HEK293T (cell line): ENCODE measurements at regions not wholly inside any gene's neighbourhood (a gene's known extent, or its start where the extent isn't known, plus 50 kb on each side); places are given as distances from the start of the nearest gene placed in this dataset.

Experiments
- CTCF ChIA-PET: fragments of 350-600 bp; formaldehyde crosslinking; extraction: SDS; loops from one replicate; lab custom pipeline; 2021; ENCODE audit warnings: antibody characterized with exemption, inconsistent platforms; lab: Yijun Ruan, JAX
- POLR2A ChIA-PET: fragments of 350-600 bp; formaldehyde crosslinking; extraction: SDS; loops from one replicate; lab custom pipeline; 2020; ENCODE audit warnings: antibody characterized with exemption, inconsistent platforms; lab: Yijun Ruan, JAX
- DNase-seq: peaks from one replicate; pipeline ENCODE4 v3.0.0; 2012; ENCODE audit warnings: mixed read lengths; ENCODE audit errors: extremely low spot score
- ARNT ChIP-seq: fragments of 450-650 bp; IDR thresholded peaks from 2 replicates; pipeline ENCODE4 v1.6.1; 2017; ENCODE audit warnings: mild to moderate bottlenecking
- BHLHE40 ChIP-seq: fragments of 450-650 bp; IDR thresholded peaks from 2 replicates; pipeline ENCODE4 v1.6.1; 2016; ENCODE audit warnings: mild to moderate bottlenecking, moderate library complexity, borderline replicate concordance
- CTBP1 ChIP-seq: fragments of 450-650 bp; IDR thresholded peaks from 2 replicates; pipeline ENCODE4 v1.6.1; 2016; ENCODE audit warnings: borderline replicate concordance
- ELF4 ChIP-seq: fragments of 450-650 bp; IDR thresholded peaks from 2 replicates; pipeline ENCODE4 v1.6.1; 2017; ENCODE audit warnings: antibody characterized with exemption
- FOXA1 ChIP-seq: fragments of 450-650 bp; IDR thresholded peaks from 2 replicates; pipeline ENCODE4 v1.6.1; 2016; ENCODE audit warnings: mild to moderate bottlenecking
- FOXK2 ChIP-seq: fragments of 450-650 bp; IDR thresholded peaks from 2 replicates; pipeline ENCODE4 v1.6.1; 2016; ENCODE audit warnings: mild to moderate bottlenecking
- FOXM1 ChIP-seq: fragments of 450-650 bp; IDR thresholded peaks from 2 replicates; pipeline ENCODE4 v1.6.1; 2017; ENCODE audit warnings: mild to moderate bottlenecking, borderline replicate concordance
- HDGF ChIP-seq: fragments of 450-650 bp; IDR thresholded peaks from 2 replicates; pipeline ENCODE4 v1.6.1; 2017; ENCODE audit warnings: antibody characterized with exemption, borderline replicate concordance
- L3MBTL2 ChIP-seq: fragments of 450-650 bp; conservative IDR thresholded peaks from 2 replicates; pipeline ENCODE4 v1.6.1; 2016; ENCODE audit warnings: mild to moderate bottlenecking
- LEF1 ChIP-seq: fragments of 450-650 bp; IDR thresholded peaks from 2 replicates; pipeline ENCODE4 v1.6.1; 2017; ENCODE audit warnings: mild to moderate bottlenecking, borderline replicate concordance
- NFRKB ChIP-seq: fragments of 450-650 bp; IDR thresholded peaks from 2 replicates; pipeline ENCODE4 v1.6.1; 2016; ENCODE audit warnings: mild to moderate bottlenecking, moderate library complexity
- PKNOX1 ChIP-seq: fragments of 450-650 bp; IDR thresholded peaks from 2 replicates; pipeline ENCODE4 v1.6.1; 2016
- SP1 ChIP-seq: fragments of 450-650 bp; IDR thresholded peaks from 2 replicates; pipeline ENCODE4 v1.6.1; 2017
- SUZ12 ChIP-seq: fragments of 450-650 bp; IDR thresholded peaks from 2 replicates; pipeline ENCODE4 v1.6.1; 2016; ENCODE audit warnings: mild to moderate bottlenecking
- TARDBP ChIP-seq: fragments of 450-650 bp; IDR thresholded peaks from 2 replicates; pipeline ENCODE4 v1.6.1; 2016
- ZNF384 ChIP-seq: fragments of 450-650 bp; IDR thresholded peaks from 2 replicates; pipeline ENCODE4 v1.6.1; 2016

GRCh38 chr10:14456218-14456869 is 125.6 kb upstream of the FRMD4A start:
- CTCF ChIA-PET: interaction anchor here (0.7 kb wide), 1 partner anchor 140 kb away, joined by 3 read pairs; no protein-coding TSS in a partner anchor
- no peak for DNase-seq
- TF ChIP-seq ZNF384: no peak
- no peak for TF ChIP-seq SUZ12
- no peak for TF ChIP-seq NFRKB
- no peak for TF ChIP-seq ARNT
- no peak for TF ChIP-seq PKNOX1
- TF ChIP-seq L3MBTL2: no peak
- TF ChIP-seq FOXM1: no peak
- no peak for TF ChIP-seq FOXK2
- TF ChIP-seq CTBP1: no peak
- no peak for TF ChIP-seq HDGF
- no peak for TF ChIP-seq ELF4
- TF ChIP-seq TARDBP: no peak
- no peak for TF ChIP-seq FOXA1
- no peak for TF ChIP-seq LEF1
- no peak for TF ChIP-seq BHLHE40
- no peak for TF ChIP-seq SP1

DNA sequence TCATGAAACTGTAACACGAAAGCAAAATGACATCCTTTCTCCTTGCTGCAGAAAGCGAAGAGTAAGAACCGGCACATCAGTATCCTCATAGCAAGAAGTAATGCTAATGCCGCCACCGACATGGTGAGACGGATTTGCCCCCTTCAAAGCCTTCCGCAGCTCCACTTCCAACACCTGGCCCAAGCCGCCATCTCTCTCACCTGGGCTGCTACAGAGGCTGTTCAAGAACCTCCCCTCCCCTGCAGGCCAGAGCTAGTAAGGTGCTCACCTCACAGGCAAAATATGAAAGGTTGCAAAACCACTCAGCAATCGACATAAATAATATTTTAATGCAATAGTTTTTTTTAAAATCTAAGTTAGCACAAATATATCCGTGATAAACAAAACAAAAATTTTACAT is 123.9 kb upstream of the FRMD4A start:
- ChIA-PET CTCF (no interaction called here), POLR2A (no interaction called here)
- TF ChIP-seq L3MBTL2 (no peak), ARNT (no peak), HDGF (no peak), SP1 (no peak), ZNF384 (no peak), FOXK2 (no peak), BHLHE40 (no peak), TARDBP (no peak), NFRKB (no peak), FOXM1 (no peak), CTBP1 (no peak), LEF1 (no peak), SUZ12 (no peak), ELF4 (no peak)
- no peak for DNase-seq

More at GRCh38 chr10:14456218-14456869, 125.6 kb upstream of the FRMD4A start:
- POLR2A ChIA-PET: no interaction called here

DNA sequence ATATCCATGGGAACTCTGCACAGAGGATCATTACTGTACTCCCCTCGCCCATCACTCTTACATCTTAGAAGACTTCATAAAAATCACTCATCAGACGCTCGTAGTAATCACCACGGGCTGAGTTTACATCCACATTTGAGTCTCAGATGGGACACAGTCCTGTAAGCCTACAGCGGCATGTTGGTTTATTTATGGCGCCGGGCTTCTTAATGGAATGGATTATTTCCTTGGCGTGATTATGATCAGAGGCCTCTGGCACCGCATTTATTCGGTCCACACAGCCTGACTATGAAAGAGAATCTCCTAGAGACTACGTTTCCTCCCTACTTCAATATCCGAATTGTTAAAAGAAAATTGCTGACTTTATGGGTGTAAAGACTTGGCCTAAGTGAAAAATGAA is 123.5 kb upstream of the FRMD4A start:
- TF ChIP-seq FOXK2 (no peak), CTBP1 (no peak), NFRKB (no peak), BHLHE40 (no peak), HDGF (no peak), SP1 (no peak), L3MBTL2 (no peak), PKNOX1 (no peak), ZNF384 (no peak), SUZ12 (no peak), ELF4 (no peak), LEF1 (no peak), TARDBP (no peak), FOXA1 (no peak), FOXM1 (no peak), ARNT (no peak)
- no peak for DNase-seq
- POLR2A ChIA-PET: no interaction called here
- CTCF ChIA-PET: no interaction called here

DNA sequence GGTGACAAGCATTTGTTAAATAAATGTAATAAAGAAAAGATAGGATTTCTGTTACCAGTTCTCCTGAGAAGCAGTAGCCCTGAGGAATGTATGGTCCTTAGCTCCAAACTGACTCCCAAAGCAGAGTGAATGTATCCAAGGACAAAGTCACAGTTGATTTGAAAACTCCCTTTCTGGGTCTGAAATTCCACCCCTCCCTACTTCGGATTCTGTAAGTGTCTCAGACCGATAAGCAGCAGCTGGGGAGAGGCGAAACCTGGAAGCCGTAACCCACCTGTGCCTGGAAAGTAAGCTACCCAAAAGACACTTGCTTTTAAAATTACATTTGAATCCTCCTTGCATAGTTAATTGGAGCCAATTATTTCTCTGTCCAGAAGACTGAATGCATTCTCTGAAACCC is 122.9 kb upstream of the FRMD4A start:
- TF ChIP-seq ELF4 (no peak), HDGF (no peak), LEF1 (no peak), TARDBP (no peak), ZNF384 (no peak), ARNT (no peak), PKNOX1 (no peak), L3MBTL2 (no peak), FOXM1 (no peak), FOXK2 (no peak), SP1 (no peak)
- ChIA-PET CTCF (interaction anchor here (0.6 kb wide), 1 partner anchor 264 kb away, joined by 5 read pairs; no protein-coding TSS in a partner anchor), POLR2A (no interaction called here)
- DNase-seq: no peak

DNA sequence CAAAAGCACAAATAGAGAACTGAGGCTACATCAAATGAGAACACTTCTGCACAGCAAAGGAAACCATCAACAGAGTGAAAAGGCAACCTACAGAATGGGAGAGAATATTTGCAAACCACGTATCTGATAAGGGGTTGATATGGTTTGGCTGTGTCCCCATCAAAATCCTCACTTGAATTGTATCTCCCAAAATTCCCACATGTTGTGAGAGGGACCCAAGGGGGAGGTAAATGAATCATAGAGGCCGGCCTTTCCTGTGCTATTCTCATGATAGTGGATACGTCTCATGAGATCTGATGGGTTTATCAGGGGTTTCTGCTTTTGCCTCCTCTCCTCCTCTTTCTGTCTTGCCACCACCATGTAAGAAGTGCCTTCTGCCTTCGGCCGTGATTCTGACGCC is 120.6 kb upstream of the FRMD4A start:
- DNase-seq: no peak
- no peak for TF ChIP-seq FOXA1
- no peak for TF ChIP-seq SUZ12
- TF ChIP-seq FOXK2: no peak
- no peak for TF ChIP-seq TARDBP
- no peak for TF ChIP-seq ELF4
- no peak for TF ChIP-seq LEF1
- TF ChIP-seq BHLHE40: no peak
- no peak for TF ChIP-seq FOXM1
- no peak for TF ChIP-seq NFRKB
- no peak for TF ChIP-seq PKNOX1
- no peak for TF ChIP-seq L3MBTL2
- TF ChIP-seq ZNF384: no peak
- ChIA-PET CTCF (no interaction called here), POLR2A (no interaction called here)
